Stimulated activated CD4-positive, alpha-beta T cell treated with anti-CD3 and anti-CD28 coated beads, Interleukin-2, amount 100 ng/mL, for 48 hours (primary cell): ENCODE measurements at regions not wholly inside any gene's neighbourhood (a gene's known extent, or its start where the extent isn't known, plus 50 kb on each side); places are given as distances from the start of the nearest gene placed in this dataset.
"Not testable (repeated sequence)": the region's sequence is repeated elsewhere in the genome, so short reads cannot be mapped to it uniquely, and the experiment has no call there.

Source experiments
- DNase-seq, 2 donors: peaks; one replicate each; pipeline ENCODE4 v3.0.0-alpha.2; 2020

- DNase-seq, result no peak
Measured at GRCh38 chr2:217008794-217009193, 148.9 kb upstream of the TNP1 start.

GRCh38 chr2:217006217-217006616 lies 146.4 kb upstream of the TNP1 start:
- no peak for DNase-seq

- DNase-seq, result no peak
Measured at GRCh38 chr2:217004656-217005055, 144.8 kb upstream of the TNP1 start.

GRCh38 chr2:217001740-217002139 lies 141.9 kb upstream of the TNP1 start:
- no peak for DNase-seq

GRCh38 chr2:217000406-217000805 lies 140.5 kb upstream of the TNP1 start:
- DNase-seq, result no peak

GRCh38 chr2:216996279-216996845 lies 136.5 kb upstream of the TNP1 start:
- no peak for DNase-seq

- DNase-seq, result no peak
Measured at GRCh38 chr2:216994353-216994854, 134.5 kb upstream of the TNP1 start.

- no peak for DNase-seq
Measured at GRCh38 chr2:216992056-216992675, 132.3 kb upstream of the TNP1 start.

GRCh38 chr2:216991563-216991962 lies 131.7 kb upstream of the TNP1 start:
- no peak for DNase-seq

- no peak for DNase-seq
Measured at GRCh38 chr2:216989340-216990129, 129.7 kb upstream of the TNP1 start.

- no peak for DNase-seq
Measured at GRCh38 chr2:216987252-216987821, 127.5 kb upstream of the TNP1 start.

GRCh38 chr2:216985658-216986141 lies 125.8 kb upstream of the TNP1 start:
- DNase-seq, result no peak

GRCh38 chr2:216984937-216985336 lies 125.1 kb upstream of the TNP1 start:
- no peak for DNase-seq

GRCh38 chr2:216981951-216982350 lies 122.1 kb upstream of the TNP1 start:
- not testable (repeated sequence) for DNase-seq

- DNase-seq, result not testable (repeated sequence)
Measured at GRCh38 chr2:216980510-216980909, 120.6 kb upstream of the TNP1 start.

GRCh38 chr2:216974321-216975302 lies 114.7 kb upstream of the TNP1 start:
- DNase-seq, result no peak

- DNase-seq, result no peak
Measured at GRCh38 chr2:216971593-216971992, 111.7 kb upstream of the TNP1 start.

GRCh38 chr2:216970359-216970915 lies 110.6 kb upstream of the TNP1 start:
- DNase-seq, result no peak

GRCh38 chr2:216967889-216968288 lies 108.0 kb upstream of the TNP1 start:
- no peak for DNase-seq

- DNase-seq, result no peak
Measured at GRCh38 chr2:216960671-216961268, 100.9 kb upstream of the TNP1 start.

- DNase-seq, result no peak
Measured at GRCh38 chr2:216959433-216959832, 99.6 kb upstream of the TNP1 start.
